ENCODE measurements at regions not wholly inside any gene's neighbourhood (a gene's known extent, or its start where the extent isn't known, plus 50 kb on each side); places are given as distances from the start of the nearest gene placed in this dataset.
"Not testable (repeated sequence)": the region's sequence is repeated elsewhere in the genome, so short reads cannot be mapped to it uniquely, and the experiment has no call there.

DNA sequence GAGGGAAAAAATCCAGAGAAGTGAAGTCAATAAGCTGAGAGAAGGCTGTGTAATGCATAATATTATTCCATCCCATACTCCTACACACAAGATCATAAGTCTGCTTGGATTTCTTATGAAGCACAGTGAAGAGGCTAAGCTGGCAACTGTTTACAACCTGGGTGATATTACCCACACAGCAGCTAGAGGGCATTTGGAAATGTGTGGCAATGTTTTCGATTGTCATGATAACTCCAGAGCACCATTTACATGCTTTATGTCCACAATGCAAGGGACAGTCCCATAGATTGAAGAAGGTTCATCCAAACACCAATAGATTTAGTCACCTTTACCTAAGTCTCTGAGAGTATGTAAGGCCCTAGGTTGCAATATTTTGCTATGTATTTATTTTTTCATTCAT is 412.2 kb downstream of the PPP3CA start:
- in situ Hi-C loops (cut with HindIII; ENCODE audit: low pct_unique_long_range_greater_than_20kb, low sequenced_read_pairs) = no loop called here
- no peak for TF ChIP-seq JUND (IDR thresholded peaks at IDR 0.05; ENCODE audit: low read depth)
- DNase-seq (ENCODE audit: low read depth in 1 of 2, low spot score in 1 of 2) = peak in 1 of 2 experiments; percentile 62

DNA sequence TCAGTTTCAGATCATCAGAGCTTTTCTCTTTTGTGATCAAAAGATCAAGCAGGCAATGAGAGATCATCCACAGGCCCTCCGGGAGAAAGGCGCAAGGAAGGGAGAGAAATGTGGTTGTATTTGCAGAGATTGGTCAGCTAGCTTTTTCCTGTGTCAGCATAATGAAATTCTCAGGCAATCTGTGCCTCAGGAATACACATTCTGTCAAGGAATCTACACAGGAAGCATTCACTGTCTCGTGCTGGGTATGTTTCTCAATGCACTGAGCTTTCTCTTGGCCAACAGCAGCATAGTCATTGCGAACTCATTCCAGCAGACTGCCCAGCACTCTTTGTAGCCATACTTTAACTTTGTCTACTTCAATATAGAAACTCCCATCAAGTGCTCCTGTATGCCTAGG is 413.7 kb downstream of the PPP3CA start:
- in situ Hi-C loops (cut with HindIII; ENCODE audit: low pct_unique_long_range_greater_than_20kb, low sequenced_read_pairs) = no loop called here
- no peak for TF ChIP-seq JUND (IDR thresholded peaks at IDR 0.05; ENCODE audit: low read depth)
- no peak for DNase-seq (ENCODE audit: low read depth in 1 of 2, low spot score in 1 of 2)

DNA sequence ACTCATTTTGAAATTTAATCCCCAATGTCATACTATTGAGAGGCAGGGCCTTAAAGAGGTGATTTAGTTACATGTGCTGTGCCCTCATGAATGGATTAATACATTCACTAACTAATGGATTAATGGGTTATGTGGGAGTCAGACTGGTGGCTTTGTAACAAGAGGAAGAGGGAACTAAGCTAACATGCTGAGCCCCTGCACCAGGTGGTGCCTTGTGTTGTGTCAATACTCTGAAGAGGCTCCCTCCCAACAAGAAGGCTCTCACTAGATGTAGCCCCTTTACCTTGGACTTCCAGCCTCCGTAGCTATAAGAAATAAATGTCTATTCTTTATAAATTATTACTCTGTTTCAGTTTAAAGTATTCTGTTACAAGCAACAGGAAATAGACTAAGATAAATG is 411.9 kb upstream of the EMCN start:
- in situ Hi-C loops (cut with HindIII; ENCODE audit: low pct_unique_long_range_greater_than_20kb, low sequenced_read_pairs) = no loop called here
- no peak for DNase-seq (ENCODE audit: low read depth in 1 of 2, low spot score in 1 of 2)
- no peak for TF ChIP-seq JUND (IDR thresholded peaks at IDR 0.05; ENCODE audit: low read depth)

DNA sequence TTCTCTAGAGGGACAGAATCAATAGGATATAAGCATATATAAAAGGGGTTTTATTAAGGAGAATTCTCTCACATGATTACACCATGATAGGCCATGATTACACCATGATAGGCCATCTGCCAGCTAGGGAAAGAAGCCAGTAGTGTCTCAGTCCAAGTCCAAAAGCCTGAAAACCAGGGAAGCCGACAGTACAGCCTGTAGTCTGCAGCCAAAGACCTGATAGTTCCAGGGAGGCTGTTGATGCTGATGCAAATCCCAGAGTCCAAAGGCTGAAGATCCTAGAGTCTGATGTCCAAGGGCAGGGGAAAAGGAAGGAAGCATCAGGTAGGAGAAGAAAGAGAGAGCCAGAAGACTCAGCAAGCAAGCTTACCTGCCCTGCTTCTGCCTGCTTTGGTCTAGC is 411.3 kb upstream of the EMCN start:
- DNase-seq (ENCODE audit: low read depth in 1 of 2, low spot score in 1 of 2) = no peak
- TF ChIP-seq JUND (IDR thresholded peaks at IDR 0.05; ENCODE audit: low read depth) = no peak
- in situ Hi-C loops (cut with HindIII; ENCODE audit: low pct_unique_long_range_greater_than_20kb, low sequenced_read_pairs) = no loop called here

DNA sequence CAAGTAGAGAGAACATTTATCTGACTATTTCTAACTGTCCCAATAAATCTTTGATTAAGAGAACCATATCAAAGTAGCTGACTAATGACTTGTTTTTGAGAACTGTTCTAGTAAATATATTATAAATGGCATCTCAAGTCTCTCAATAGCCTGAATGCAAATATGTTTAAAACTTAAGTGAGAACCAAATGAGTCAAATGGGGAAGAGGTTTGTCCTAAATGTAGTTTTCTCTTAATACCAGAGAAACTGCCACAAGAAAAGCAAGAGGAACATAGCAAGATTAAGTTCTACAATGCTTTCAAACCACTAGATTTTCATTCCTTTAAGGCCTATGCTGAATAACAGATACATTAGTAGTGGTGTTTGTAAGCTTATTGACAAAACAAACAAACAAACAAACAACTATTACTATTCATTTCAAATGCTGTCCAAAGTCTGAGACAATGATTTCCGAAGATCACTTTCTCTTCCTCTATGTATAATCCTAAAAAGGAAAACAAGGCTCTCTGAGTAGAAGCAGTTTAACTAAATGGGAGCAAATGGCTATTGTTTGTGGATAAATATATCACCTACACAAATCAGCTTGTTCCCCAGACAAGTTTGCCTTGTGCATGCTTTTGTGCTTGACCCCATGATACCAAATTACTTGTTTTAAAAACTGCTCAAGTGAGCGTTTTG is 408.4 kb upstream of the EMCN start:
- in situ Hi-C loops (cut with HindIII; ENCODE audit: low pct_unique_long_range_greater_than_20kb, low sequenced_read_pairs) = no loop called here
- no peak for DNase-seq (ENCODE audit: low read depth in 1 of 2, low spot score in 1 of 2)
- no peak for TF ChIP-seq JUND (IDR thresholded peaks at IDR 0.05; ENCODE audit: low read depth)

DNA sequence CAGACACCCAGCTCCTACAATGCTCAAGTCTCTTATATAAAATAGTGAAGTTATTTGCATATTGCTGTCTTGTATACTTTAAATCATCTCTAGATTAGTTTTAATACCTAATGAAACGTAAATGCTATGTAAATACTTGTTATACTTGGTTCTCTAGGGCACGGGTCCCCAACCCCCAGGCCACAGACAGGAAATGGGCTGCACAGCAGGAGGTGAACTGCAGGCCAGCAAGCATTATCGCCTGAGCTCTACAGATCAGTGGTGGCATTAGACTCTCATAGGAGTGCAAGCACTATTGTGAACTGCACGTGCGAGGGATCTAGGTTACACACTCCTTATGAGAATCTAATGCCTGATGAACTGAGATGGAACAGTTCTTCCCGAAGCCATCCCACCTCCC is 395.9 kb upstream of the EMCN start:
- in situ Hi-C loops (cut with HindIII; ENCODE audit: low pct_unique_long_range_greater_than_20kb, low sequenced_read_pairs) = no loop called here
- TF ChIP-seq JUND (IDR thresholded peaks at IDR 0.05; ENCODE audit: low read depth) = no peak
- no peak for DNase-seq (ENCODE audit: low read depth in 1 of 2, low spot score in 1 of 2)

DNA sequence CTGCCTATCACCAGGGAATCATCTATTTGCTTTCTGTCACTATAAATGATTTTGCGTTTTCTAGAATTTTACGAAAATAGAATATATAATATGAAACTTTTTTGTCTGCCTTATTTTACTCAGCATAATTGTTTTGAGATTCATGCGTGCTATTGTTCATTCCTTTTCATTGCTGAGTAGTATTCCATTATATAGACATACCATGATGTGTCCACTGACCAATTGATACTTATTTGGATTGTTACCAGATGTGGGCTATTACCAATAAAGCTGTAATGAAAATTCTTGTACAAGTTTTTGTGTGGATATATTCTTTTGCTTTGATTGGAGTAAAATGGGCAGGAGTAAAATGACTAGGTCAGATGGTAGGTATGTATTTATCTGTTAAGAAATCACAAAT is 390.7 kb upstream of the EMCN start:
- no peak for DNase-seq (ENCODE audit: low read depth in 1 of 2, low spot score in 1 of 2)
- in situ Hi-C loops (cut with HindIII; ENCODE audit: low pct_unique_long_range_greater_than_20kb, low sequenced_read_pairs) = no loop called here
- TF ChIP-seq JUND (IDR thresholded peaks at IDR 0.05; ENCODE audit: low read depth) = no peak

DNA sequence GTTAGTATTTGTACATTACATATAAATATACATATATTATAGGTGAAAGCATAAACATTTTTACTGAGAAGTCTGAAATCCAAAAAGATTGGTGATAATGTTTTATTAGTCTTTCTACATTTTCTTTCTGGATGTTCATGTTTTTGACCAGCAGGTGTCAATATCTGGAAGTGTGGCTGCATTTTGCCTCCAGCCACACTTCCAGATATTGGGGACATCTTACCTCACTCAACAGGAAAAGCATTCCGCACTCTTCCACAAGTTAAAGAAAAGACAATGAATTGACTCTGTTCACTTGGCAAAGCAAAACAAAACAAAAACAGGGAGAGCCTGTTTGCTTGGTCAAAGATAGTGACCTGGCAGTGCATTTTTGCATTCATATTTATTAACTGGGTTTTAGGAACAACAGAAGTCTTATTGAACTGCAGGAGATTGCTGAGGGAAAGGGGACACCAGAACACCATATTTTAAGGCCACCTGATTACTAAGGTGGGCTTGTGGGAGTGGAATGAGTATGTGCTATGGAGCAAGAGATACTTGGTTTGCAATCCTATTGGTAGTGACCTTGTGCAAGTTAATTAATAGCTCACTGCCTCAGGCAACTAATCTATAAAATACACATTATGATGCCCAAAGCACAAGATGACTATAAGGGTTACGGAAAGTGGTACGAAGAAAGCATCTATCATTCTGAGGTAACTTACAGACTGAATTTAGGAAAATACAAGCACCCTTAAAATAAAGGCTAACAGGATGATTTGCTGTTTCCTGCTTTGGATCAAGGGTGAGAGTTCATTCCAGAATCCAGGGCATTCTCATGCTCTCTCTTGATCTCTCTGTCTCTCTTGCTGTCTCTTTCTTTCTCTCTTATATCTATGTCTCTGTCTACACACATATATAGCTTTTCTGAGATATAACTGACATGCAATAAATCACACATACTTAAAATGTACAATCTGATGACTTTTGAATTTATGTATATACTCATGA is 389.9 kb upstream of the EMCN start:
- in situ Hi-C loops (cut with HindIII; ENCODE audit: low pct_unique_long_range_greater_than_20kb, low sequenced_read_pairs) = no loop called here
- TF ChIP-seq JUND (IDR thresholded peaks at IDR 0.05; ENCODE audit: low read depth) = no peak
- DNase-seq (ENCODE audit: low read depth in 1 of 2, low spot score in 1 of 2) = peak in 1 of 2 experiments; percentile 59

DNA sequence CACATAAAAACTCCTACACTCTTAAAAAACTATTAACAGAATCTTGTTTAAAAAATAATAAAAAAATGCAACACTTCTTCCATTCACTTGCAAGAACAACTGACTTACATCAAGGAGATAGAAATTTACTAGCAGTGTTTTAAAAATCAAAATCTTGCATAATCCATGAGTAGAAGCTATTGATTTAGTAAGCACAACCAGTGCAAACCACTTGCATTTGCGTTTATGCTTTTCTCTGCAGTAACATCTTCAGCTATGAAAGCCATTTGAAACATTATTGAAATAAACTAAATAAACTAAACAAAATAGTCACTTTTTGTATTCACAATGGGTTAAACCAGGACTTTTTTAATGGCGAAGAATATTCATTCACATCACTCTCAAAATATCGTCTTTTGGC is 389.2 kb upstream of the EMCN start:
- no peak for TF ChIP-seq JUND (IDR thresholded peaks at IDR 0.05; ENCODE audit: low read depth)
- in situ Hi-C loops (cut with HindIII; ENCODE audit: low pct_unique_long_range_greater_than_20kb, low sequenced_read_pairs) = no loop called here
- no peak for DNase-seq (ENCODE audit: low read depth in 1 of 2, low spot score in 1 of 2)

DNA sequence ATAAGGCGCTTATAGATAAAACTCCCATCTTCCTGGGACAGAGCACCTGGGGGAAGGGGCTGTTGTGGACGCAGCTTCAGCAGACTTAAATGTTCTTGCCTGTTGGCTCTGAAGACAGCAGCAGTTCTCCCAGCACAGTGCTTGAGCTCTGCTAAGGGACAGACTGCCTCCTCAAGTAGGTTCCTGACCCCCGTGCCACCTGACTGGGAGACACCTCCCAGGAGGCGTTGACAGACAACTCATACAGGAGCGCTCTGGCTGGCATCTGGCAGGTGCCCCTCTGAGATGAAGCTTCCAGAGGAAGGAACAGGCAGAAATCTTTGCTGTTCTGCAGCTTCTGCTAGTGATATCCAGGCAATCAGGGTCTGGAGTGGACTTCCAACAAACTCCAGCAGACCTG is 383.1 kb upstream of the EMCN start:
- DNase-seq (ENCODE audit: low read depth in 1 of 2, low spot score in 1 of 2); in situ Hi-C loops (cut with HindIII; ENCODE audit: low pct_unique_long_range_greater_than_20kb, low sequenced_read_pairs): not testable (repeated sequence)

DNA sequence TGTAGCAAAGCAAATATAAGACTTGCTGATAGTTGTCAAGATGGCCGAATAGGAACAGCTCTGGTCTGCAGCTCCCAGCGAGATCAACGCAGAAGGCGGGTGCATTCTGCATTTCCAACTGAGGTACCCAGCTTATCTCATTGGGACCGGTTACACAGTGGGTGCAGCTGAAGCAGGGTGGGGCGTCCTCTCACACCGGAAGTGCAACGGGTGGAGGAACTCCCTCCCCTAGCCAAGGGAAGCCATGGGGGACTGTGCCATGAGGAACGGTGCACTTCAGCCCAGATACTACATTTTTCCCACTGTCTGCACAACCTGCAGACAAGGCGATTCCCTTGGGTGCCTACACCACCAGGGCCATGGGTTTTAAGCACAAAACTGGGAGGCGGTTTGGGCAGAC is 382.3 kb upstream of the EMCN start:
- TF ChIP-seq JUND (IDR thresholded peaks at IDR 0.05; ENCODE audit: low read depth) = no peak
- no peak for DNase-seq (ENCODE audit: low read depth in 1 of 2, low spot score in 1 of 2)
- in situ Hi-C loops (cut with HindIII; ENCODE audit: low pct_unique_long_range_greater_than_20kb, low sequenced_read_pairs) = no loop called here

DNA sequence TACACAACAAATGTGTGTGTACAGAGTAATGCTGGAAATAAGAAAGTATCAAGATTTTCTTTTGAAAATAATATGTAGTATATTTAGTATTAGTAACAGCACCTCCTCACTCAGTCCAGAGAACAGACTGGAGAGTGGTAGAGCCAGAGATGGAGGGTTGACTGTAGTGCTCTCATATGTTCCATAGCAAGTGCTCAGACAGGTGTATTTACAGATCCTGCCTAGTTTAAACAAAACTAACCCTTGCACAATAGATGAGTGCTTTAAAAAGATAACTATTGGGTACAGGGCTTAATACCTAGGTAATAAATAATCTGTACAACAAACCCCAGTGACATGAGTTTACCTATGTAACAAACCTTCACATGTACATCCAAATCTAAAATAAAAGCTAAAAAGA is 381.0 kb upstream of the EMCN start:
- no peak for DNase-seq (ENCODE audit: low read depth in 1 of 2, low spot score in 1 of 2)
- in situ Hi-C loops (cut with HindIII; ENCODE audit: low pct_unique_long_range_greater_than_20kb, low sequenced_read_pairs) = no loop called here

DNA sequence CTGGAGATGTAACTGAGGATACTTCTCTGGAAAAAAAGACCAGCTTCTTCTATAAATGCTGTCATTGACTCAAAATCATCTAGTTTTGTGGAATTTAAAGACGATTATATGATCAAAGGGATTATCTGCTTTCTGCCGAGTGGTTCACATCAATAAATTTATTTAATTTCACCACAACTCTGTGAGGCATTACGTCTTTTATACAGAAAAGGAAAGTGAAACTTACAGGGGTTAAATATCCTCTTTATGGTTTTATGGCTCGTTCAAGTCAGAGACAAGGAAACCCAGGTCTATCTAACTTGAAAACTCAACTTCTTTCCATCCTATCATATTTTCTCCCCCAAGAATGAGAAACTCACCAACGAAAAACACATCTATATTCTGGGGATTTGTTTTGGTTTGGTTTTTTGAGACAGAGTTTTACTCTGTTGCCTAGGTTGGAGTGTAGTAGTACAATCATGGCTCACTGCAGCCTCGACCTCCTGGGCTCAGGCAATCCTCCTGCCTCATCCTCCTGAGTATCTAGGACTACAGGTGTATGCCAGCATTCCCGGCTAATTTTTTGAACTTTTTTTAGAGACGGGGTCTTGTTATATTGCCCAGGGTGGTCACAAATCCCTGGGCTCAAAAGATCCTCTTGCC is 377.9 kb upstream of the EMCN start:
- in situ Hi-C loops (cut with HindIII; ENCODE audit: low pct_unique_long_range_greater_than_20kb, low sequenced_read_pairs) = no loop called here
- DNase-seq (ENCODE audit: low read depth in 1 of 2, low spot score in 1 of 2) = peak in 1 of 2 experiments; percentile 1
- TF ChIP-seq JUND (IDR thresholded peaks at IDR 0.05; ENCODE audit: low read depth) = no peak

More for the DNA sequence above, 381.0 kb upstream of the EMCN start:
- TF ChIP-seq JUND (IDR thresholded peaks at IDR 0.05; ENCODE audit: low read depth) = no peak
